ENCODE measurements at regions not wholly inside any gene's neighbourhood (a gene's known extent, or its start where the extent isn't known, plus 50 kb on each side); places are given as distances from the start of the nearest gene placed in this dataset.
"Not testable (repeated sequence)": the region's sequence is repeated elsewhere in the genome, so short reads cannot be mapped to it uniquely, and the experiment has no call there.

DNA sequence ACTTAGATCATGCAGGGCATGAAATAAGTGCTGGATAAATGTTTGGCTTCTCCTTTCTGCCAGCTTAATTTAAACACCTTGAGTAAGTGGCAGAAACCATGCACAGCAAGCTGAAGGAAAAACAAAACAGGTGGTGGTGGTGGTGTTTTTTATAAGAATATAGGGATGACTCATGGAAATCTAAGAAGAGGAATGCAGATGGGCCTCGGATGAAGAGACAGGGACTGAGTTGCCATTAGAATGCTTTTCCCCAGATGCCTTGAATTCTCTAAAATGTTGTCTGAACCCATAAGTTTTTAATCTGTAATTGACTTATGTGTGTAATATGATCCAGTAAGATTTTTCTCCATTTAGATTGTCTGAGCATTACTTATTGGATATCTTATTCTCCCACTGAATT is 93.1 kb upstream of the ZDHHC17 start:
- H3K27ac ChIP-seq (ENCODE audit: low read depth, low read length): no peak overlapping the region
- TF ChIP-seq, protein P1, sequence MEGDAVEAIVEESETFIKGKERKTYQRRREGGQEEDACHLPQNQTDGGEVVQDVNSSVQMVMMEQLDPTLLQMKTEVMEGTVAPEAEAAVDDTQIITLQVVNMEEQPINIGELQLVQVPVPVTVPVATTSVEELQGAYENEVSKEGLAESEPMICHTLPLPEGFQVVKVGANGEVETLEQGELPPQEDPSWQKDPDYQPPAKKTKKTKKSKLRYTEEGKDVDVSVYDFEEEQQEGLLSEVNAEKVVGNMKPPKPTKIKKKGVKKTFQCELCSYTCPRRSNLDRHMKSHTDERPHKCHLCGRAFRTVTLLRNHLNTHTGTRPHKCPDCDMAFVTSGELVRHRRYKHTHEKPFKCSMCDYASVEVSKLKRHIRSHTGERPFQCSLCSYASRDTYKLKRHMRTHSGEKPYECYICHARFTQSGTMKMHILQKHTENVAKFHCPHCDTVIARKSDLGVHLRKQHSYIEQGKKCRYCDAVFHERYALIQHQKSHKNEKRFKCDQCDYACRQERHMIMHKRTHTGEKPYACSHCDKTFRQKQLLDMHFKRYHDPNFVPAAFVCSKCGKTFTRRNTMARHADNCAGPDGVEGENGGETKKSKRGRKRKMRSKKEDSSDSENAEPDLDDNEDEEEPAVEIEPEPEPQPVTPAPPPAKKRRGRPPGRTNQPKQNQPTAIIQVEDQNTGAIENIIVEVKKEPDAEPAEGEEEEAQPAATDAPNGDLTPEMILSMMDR (IDR thresholded peaks at IDR 0.05; ENCODE audit: extremely low read depth, low read depth, low read length): no peak
- no peaks in the 10 kb centered on the region for H4K20me1 ChIP-seq (ENCODE audit: insufficient read depth, low read length)
- no peaks in the 10 kb centered on the region for H3K36me3 ChIP-seq (ENCODE audit: insufficient read depth, low read length)
- no peaks in the 10 kb centered on the region for H3K79me2 ChIP-seq (ENCODE audit: insufficient read depth, low read length)
- no peak for DNase-seq (ENCODE audit: insufficient read length, low spot score, missing footprints)
- H3K4me3 ChIP-seq (ENCODE audit: insufficient read depth, low read length): no peak overlapping the region
- H3K4me1 ChIP-seq (ENCODE audit: insufficient read depth, low read length): no peaks in the 10 kb centered on the region
- no peaks in the 10 kb centered on the region for H3K9me3 ChIP-seq (ENCODE audit: low read depth, low read length)
- no peaks in the 10 kb centered on the region for H3K27me3 ChIP-seq (ENCODE audit: insufficient read depth, low read length)
- no peak overlapping the region for H2AFZ ChIP-seq (ENCODE audit: low read length)
- no peak overlapping the region for H3K4me2 ChIP-seq (ENCODE audit: insufficient read depth, low read length)

DNA sequence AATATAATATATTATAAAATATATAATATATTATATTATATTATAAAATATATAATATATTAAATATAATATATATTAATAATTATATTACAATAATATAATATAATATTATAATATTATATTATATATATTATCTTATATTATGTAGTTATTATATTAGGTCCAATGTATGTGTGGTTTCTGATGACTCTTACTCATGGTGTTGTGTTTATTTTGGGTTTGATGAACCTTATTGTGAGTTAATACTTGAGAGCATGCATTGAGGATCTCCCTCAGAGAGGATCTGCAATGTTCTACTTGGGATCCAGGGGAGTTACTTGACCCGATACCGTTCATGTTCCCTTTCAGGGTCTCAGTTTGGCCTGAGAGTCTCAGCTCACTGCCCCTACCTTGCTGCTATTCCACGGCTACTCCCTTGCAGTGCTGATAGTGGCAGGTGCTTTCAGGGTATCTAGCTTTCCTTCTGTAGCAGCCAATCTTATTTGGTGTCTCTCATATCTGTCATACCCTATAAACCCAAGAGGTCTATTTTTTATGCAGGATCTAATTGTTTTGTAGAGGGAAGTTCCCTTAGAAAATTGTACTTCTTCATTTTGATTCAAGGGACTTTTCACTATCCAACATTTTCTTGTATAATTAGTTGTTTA is 89.1 kb upstream of the ZDHHC17 start:
- Histone ChIP-seq H3K27me3 (ENCODE audit: insufficient read depth, low read length) (no peaks in the 10 kb centered on the region), H3K9me3 (ENCODE audit: low read depth, low read length) (no peaks in the 10 kb centered on the region), H3K4me2 (ENCODE audit: insufficient read depth, low read length) (no peak overlapping the region), H2AFZ (ENCODE audit: low read length) (no peak overlapping the region), H4K20me1 (ENCODE audit: insufficient read depth, low read length) (no peaks in the 10 kb centered on the region), H3K4me1 (ENCODE audit: insufficient read depth, low read length) (no peaks in the 10 kb centered on the region), H3K27ac (ENCODE audit: low read depth, low read length) (no peak overlapping the region), H3K36me3 (ENCODE audit: insufficient read depth, low read length) (no peaks in the 10 kb centered on the region), H3K79me2 (ENCODE audit: insufficient read depth, low read length) (no peaks in the 10 kb centered on the region), H3K4me3 (ENCODE audit: insufficient read depth, low read length) (no peak overlapping the region)
- TF ChIP-seq, protein P1 (IDR thresholded peaks at IDR 0.05; ENCODE audit: extremely low read depth, low read depth, low read length): no peak
- no peak for DNase-seq (ENCODE audit: insufficient read length, low spot score, missing footprints)

- not testable (repeated sequence) for H3K27me3 ChIP-seq (ENCODE audit: insufficient read depth, low read length)
Measured at GRCh38 chr12:76676261-76676660, 87.7 kb upstream of the ZDHHC17 start.

DNA sequence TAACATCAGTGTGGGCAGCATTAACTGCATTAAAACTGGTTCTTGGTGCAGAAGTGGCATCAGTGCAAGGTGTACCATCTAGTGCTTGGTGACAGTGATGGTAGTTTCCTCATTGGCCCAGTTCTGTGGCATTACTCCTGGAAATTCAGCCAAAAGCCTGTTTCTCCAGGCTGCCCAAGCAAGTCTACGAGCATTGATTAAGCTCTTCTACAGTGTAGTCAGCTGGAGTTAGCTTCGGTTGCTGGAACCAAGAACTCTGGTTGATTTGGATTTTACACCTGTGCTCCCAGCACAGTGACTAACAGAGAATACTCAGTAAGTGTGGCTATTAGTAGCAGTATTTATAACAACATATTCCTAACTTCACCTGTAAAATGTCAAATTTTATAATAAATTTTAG is 84.9 kb upstream of the ZDHHC17 start:
- H3K4me3 ChIP-seq (ENCODE audit: insufficient read depth, low read length): no peak overlapping the region
- H3K4me1 ChIP-seq (ENCODE audit: insufficient read depth, low read length): peaks cover 15% of the 10 kb centered on the region
- no peaks in the 10 kb centered on the region for H3K79me2 ChIP-seq (ENCODE audit: insufficient read depth, low read length)
- no peaks in the 10 kb centered on the region for H4K20me1 ChIP-seq (ENCODE audit: insufficient read depth, low read length)
- no peak overlapping the region for H3K27ac ChIP-seq (ENCODE audit: low read depth, low read length)
- no peaks in the 10 kb centered on the region for H3K27me3 ChIP-seq (ENCODE audit: insufficient read depth, low read length)
- H3K36me3 ChIP-seq (ENCODE audit: insufficient read depth, low read length): no peaks in the 10 kb centered on the region
- TF ChIP-seq, protein P1 (IDR thresholded peaks at IDR 0.05; ENCODE audit: extremely low read depth, low read depth, low read length): no peak
- H3K9me3 ChIP-seq (ENCODE audit: low read depth, low read length): no peaks in the 10 kb centered on the region
- no peak overlapping the region for H2AFZ ChIP-seq (ENCODE audit: low read length)
- DNase-seq (ENCODE audit: insufficient read length, low spot score, missing footprints): no peak
- no peak overlapping the region for H3K4me2 ChIP-seq (ENCODE audit: insufficient read depth, low read length)

More at GRCh38 chr12:76676261-76676660, 87.7 kb upstream of the ZDHHC17 start:
- H3K79me2 ChIP-seq (ENCODE audit: insufficient read depth, low read length); H2AFZ ChIP-seq (ENCODE audit: low read length); H3K9me3 ChIP-seq (ENCODE audit: low read depth, low read length); H3K27ac ChIP-seq (ENCODE audit: low read depth, low read length); H3K4me2 ChIP-seq (ENCODE audit: insufficient read depth, low read length); H3K4me3 ChIP-seq (ENCODE audit: insufficient read depth, low read length); H4K20me1 ChIP-seq (ENCODE audit: insufficient read depth, low read length); H3K36me3 ChIP-seq (ENCODE audit: insufficient read depth, low read length); DNase-seq (ENCODE audit: insufficient read length, low spot score, missing footprints): not testable (repeated sequence)
- peaks cover 12% of the 10 kb centered on the region for H3K4me1 ChIP-seq (ENCODE audit: insufficient read depth, low read length)
